Activated B cell treated with CpG ODN at 0.5 μM for 24 hours (primary cell): ENCODE measurements at regions not wholly inside any gene's neighbourhood (a gene's known extent, or its start where the extent isn't known, plus 50 kb on each side); places are given as distances from the start of the nearest gene placed in this dataset.

Experiments used
- ATAC-seq: fragments of 200-7000 bp; cut with Tn5 transposase; one replicate; pipeline ENCODE4 v1.10.0; 2021; ENCODE audit warnings: low read depth, mild to moderate bottlenecking, moderate library complexity
- CTCF ChIA-PET: fragments of 350-600 bp; sonication (Branson Sonifier 250); formaldehyde crosslinking; loops from one replicate; lab custom pipeline; 2021; ENCODE audit warnings: antibody characterized with exemption; lab: Charles Lee
- POLR2A ChIA-PET: fragments of 350-600 bp; sonication (Branson Sonifier 250); formaldehyde crosslinking; loops from one replicate; lab custom pipeline; 2021; ENCODE audit warnings: antibody characterized with exemption; lab: Charles Lee
- DNase-seq: peaks from one replicate; pipeline ENCODE4 v3.0.0; 2022
- H3K27ac Mint-ChIP-seq: one replicate; pipeline ENCODE4 v1.8.0; 2020; ENCODE audit warnings: mixed read lengths
- H3K27me3 Mint-ChIP-seq: one replicate; pipeline ENCODE4 v1.8.0; 2021; ENCODE audit warnings: mixed read lengths
- H3K36me3 Mint-ChIP-seq: one replicate; pipeline ENCODE4 v1.8.0; 2021; ENCODE audit warnings: low read depth, mixed read lengths
- H3K4me1 Mint-ChIP-seq: one replicate; pipeline ENCODE4 v1.8.0; 2021; ENCODE audit warnings: mixed read lengths
- H3K4me3 Mint-ChIP-seq: one replicate; pipeline ENCODE4 v1.8.0; 2020; ENCODE audit warnings: mild to moderate bottlenecking, mixed read lengths
- H3K9me3 Mint-ChIP-seq: one replicate; pipeline ENCODE4 v1.8.0; 2020; ENCODE audit warnings: mixed read lengths
- intact Hi-C: fragments of 100-400 bp; cut with micrococcal nuclease; formaldehyde crosslinking; loops from one replicate; pipeline ENCODE4 v1.15.1; 2024
- TF ChIP-seq, protein P1 (sequence below): fragments of 200-600 bp; IDR thresholded peaks from one replicate; pipeline ENCODE4 v1.8.0; 2022; ENCODE audit warnings: antibody characterized with exemption, mild to moderate bottlenecking

DNA sequence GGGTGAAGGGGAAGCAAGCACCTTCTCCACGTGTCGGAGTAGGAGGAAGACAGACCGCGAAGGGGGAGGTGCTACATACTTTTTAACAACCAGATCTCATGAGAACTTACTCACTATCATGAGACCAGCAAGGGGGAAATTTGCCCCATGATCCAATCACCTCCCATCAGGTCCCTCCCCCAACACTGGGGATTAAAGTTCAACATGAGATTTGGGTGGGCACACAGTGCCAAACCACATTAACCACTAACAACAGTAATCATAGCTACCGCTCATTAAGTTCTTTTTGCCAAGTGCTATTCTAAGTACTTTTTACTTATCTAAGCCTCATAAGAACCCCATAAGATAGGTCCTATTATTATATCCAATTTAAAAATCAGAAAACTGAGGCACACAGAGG, 450.5 kb upstream of the DDI1 start:
- ChIA-PET POLR2A (no interaction called here), CTCF (no interaction called here)
- Mint-ChIP-seq H3K27me3 (no peaks in the 10 kb centered on the region), H3K4me3 (no peak overlapping the region), H3K9me3 (no peaks in the 10 kb centered on the region), H3K4me1 (no peaks in the 10 kb centered on the region), H3K27ac (no peak overlapping the region), H3K36me3 (no peaks in the 10 kb centered on the region)
- ATAC-seq (no peak), DNase-seq (no peak)
- TF ChIP-seq, protein P1, sequence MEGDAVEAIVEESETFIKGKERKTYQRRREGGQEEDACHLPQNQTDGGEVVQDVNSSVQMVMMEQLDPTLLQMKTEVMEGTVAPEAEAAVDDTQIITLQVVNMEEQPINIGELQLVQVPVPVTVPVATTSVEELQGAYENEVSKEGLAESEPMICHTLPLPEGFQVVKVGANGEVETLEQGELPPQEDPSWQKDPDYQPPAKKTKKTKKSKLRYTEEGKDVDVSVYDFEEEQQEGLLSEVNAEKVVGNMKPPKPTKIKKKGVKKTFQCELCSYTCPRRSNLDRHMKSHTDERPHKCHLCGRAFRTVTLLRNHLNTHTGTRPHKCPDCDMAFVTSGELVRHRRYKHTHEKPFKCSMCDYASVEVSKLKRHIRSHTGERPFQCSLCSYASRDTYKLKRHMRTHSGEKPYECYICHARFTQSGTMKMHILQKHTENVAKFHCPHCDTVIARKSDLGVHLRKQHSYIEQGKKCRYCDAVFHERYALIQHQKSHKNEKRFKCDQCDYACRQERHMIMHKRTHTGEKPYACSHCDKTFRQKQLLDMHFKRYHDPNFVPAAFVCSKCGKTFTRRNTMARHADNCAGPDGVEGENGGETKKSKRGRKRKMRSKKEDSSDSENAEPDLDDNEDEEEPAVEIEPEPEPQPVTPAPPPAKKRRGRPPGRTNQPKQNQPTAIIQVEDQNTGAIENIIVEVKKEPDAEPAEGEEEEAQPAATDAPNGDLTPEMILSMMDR: no peak
- intact Hi-C loops: no loop called here

- Mint-ChIP-seq H3K27me3 (no peaks in the 10 kb centered on the region), H3K4me1 (no peaks in the 10 kb centered on the region), H3K27ac (no peak overlapping the region), H3K36me3 (no peaks in the 10 kb centered on the region), H3K9me3 (no peaks in the 10 kb centered on the region), H3K4me3 (no peak overlapping the region)
- CTCF ChIA-PET: no interaction called here
- POLR2A ChIA-PET: no interaction called here
- no peak for DNase-seq
- no peak for ATAC-seq
- intact Hi-C loops: no loop called here
- TF ChIP-seq, protein P1: no peak
These were observed 449.7 kb upstream of the DDI1 start for GRCh38 chr11:103586756-103587155.

- ChIA-PET CTCF (no interaction called here), POLR2A (no interaction called here)
- H3K9me3 Mint-ChIP-seq: no peaks in the 10 kb centered on the region
- no peak overlapping the region for H3K4me3 Mint-ChIP-seq
- TF ChIP-seq, protein P1: no peak
- no peaks in the 10 kb centered on the region for H3K27me3 Mint-ChIP-seq
- intact Hi-C loops: no loop called here
- ATAC-seq: no peak
- no peaks in the 10 kb centered on the region for H3K4me1 Mint-ChIP-seq
- no peaks in the 10 kb centered on the region for H3K36me3 Mint-ChIP-seq
- no peak for DNase-seq
- H3K27ac Mint-ChIP-seq: no peak overlapping the region
These were observed 448.3 kb upstream of the DDI1 start for GRCh38 chr11:103587901-103588788.

DNA sequence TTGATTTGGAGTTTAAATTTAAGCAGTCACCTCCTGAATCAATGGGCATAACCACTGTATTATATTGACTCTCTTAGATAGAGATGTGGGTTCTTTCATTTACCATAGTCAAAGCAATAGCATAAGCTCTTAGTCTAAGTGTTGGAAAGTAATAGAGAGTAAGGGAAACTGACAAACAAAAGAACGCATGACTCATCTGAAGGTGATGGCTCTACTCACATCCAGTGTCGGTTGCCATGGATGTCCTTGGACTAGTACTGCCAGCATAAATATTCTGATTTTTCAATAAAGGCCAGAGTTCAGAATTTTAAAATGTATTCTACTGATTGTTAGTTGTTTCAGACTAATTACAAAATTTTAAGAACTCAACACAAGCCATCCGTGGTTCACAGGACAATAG, 444.9 kb upstream of the DDI1 start:
- Mint-ChIP-seq H3K27ac (no peak overlapping the region), H3K4me3 (no peak overlapping the region), H3K36me3 (no peaks in the 10 kb centered on the region), H3K9me3 (no peaks in the 10 kb centered on the region), H3K4me1 (no peaks in the 10 kb centered on the region), H3K27me3 (no peaks in the 10 kb centered on the region)
- ATAC-seq: no peak
- intact Hi-C loops: no loop called here
- no peak for DNase-seq
- TF ChIP-seq, protein P1: no peak
- POLR2A ChIA-PET: no interaction called here
- CTCF ChIA-PET: no interaction called here

GRCh38 chr11:103594283-103594682, 442.2 kb upstream of the DDI1 start:
- ChIA-PET CTCF (no interaction called here), POLR2A (no interaction called here)
- no peaks in the 10 kb centered on the region for H3K4me1 Mint-ChIP-seq
- no peaks in the 10 kb centered on the region for H3K36me3 Mint-ChIP-seq
- no peaks in the 10 kb centered on the region for H3K27me3 Mint-ChIP-seq
- DNase-seq (no peak), ATAC-seq (no peak)
- no peak overlapping the region for H3K4me3 Mint-ChIP-seq
- no peaks in the 10 kb centered on the region for H3K9me3 Mint-ChIP-seq
- TF ChIP-seq, protein P1: no peak
- no peak overlapping the region for H3K27ac Mint-ChIP-seq
- intact Hi-C loops: no loop called here
